Panc1 (cell line): ENCODE measurements at regions not wholly inside any gene's neighbourhood (a gene's known extent, or its start where the extent isn't known, plus 50 kb on each side); places are given as distances from the start of the nearest gene placed in this dataset.

Source experiments
- POLR2AphosphoS5 ChIP-seq: IDR thresholded peaks from 2 replicates; pipeline ENCODE4 v1.6.1; 2012; ENCODE audit warnings: mild to moderate bottlenecking, low read depth, low read length, moderate library complexity
- SIN3A ChIP-seq: IDR thresholded peaks from 2 replicates; pipeline ENCODE4 v1.6.1; 2012; ENCODE audit warnings: low read depth, mild to moderate bottlenecking, low read length, moderate library complexity, borderline replicate concordance; ENCODE audit not compliant: insufficient read depth
- TF ChIP-seq, protein P1 (sequence below): fragments of 450-650 bp; IDR thresholded peaks from 2 replicates; pipeline ENCODE4 v1.5.1; 2017; ENCODE audit warnings: mild to moderate bottlenecking
- TF ChIP-seq, protein P2 (sequence below), 2 experiments: IDR thresholded peaks; 2 replicates each; pipeline ENCODE4 v1.6.1; 2011 to 2012; ENCODE audit warnings: low read depth in 2 of 2, control low read depth in 1 of 2, low read length in 1 of 2, mild to moderate bottlenecking in 1 of 2, moderate library complexity in 1 of 2; ENCODE audit not compliant: insufficient read depth in 1 of 2

GRCh38 chr7:68449099-68449498, 1149.2 kb upstream of the AUTS2 start:
- TF ChIP-seq, protein P1, sequence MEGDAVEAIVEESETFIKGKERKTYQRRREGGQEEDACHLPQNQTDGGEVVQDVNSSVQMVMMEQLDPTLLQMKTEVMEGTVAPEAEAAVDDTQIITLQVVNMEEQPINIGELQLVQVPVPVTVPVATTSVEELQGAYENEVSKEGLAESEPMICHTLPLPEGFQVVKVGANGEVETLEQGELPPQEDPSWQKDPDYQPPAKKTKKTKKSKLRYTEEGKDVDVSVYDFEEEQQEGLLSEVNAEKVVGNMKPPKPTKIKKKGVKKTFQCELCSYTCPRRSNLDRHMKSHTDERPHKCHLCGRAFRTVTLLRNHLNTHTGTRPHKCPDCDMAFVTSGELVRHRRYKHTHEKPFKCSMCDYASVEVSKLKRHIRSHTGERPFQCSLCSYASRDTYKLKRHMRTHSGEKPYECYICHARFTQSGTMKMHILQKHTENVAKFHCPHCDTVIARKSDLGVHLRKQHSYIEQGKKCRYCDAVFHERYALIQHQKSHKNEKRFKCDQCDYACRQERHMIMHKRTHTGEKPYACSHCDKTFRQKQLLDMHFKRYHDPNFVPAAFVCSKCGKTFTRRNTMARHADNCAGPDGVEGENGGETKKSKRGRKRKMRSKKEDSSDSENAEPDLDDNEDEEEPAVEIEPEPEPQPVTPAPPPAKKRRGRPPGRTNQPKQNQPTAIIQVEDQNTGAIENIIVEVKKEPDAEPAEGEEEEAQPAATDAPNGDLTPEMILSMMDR = no peak
- TF ChIP-seq POLR2AphosphoS5 = no peak
- TF ChIP-seq, protein P2, sequence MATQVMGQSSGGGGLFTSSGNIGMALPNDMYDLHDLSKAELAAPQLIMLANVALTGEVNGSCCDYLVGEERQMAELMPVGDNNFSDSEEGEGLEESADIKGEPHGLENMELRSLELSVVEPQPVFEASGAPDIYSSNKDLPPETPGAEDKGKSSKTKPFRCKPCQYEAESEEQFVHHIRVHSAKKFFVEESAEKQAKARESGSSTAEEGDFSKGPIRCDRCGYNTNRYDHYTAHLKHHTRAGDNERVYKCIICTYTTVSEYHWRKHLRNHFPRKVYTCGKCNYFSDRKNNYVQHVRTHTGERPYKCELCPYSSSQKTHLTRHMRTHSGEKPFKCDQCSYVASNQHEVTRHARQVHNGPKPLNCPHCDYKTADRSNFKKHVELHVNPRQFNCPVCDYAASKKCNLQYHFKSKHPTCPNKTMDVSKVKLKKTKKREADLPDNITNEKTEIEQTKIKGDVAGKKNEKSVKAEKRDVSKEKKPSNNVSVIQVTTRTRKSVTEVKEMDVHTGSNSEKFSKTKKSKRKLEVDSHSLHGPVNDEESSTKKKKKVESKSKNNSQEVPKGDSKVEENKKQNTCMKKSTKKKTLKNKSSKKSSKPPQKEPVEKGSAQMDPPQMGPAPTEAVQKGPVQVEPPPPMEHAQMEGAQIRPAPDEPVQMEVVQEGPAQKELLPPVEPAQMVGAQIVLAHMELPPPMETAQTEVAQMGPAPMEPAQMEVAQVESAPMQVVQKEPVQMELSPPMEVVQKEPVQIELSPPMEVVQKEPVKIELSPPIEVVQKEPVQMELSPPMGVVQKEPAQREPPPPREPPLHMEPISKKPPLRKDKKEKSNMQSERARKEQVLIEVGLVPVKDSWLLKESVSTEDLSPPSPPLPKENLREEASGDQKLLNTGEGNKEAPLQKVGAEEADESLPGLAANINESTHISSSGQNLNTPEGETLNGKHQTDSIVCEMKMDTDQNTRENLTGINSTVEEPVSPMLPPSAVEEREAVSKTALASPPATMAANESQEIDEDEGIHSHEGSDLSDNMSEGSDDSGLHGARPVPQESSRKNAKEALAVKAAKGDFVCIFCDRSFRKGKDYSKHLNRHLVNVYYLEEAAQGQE (IDR thresholded peaks at IDR 0.05; ENCODE audit: insufficient read depth in 1 of 2, low read depth in 2 of 2, low read length in 1 of 2) = no peak
- no peak for TF ChIP-seq SIN3A
